GM23338 (cell line): ENCODE measurements at regions not wholly inside any gene's neighbourhood (a gene's known extent, or its start where the extent isn't known, plus 50 kb on each side); places are given as distances from the start of the nearest gene placed in this dataset.

ENCODE experiments used
- ATAC-seq: fragments of 200-7000 bp; cut with Tn5 transposase; 3 replicates; pipeline ENCODE4 v1.9.1; 2020
- DNase-seq: peaks from one replicate; pipeline ENCODE4 v3.0.0-alpha.2; 2015; ENCODE audit warnings: low spot score
- H2AFZ ChIP-seq: fragments of 200-600 bp; sonication (generic); 2 replicates; pipeline ENCODE4 v1.8.0; 2016; ENCODE audit warnings: antibody characterized with exemption, mild to moderate bottlenecking, moderate library complexity
- H3F3A ChIP-seq: fragments of 200-600 bp; sonication (generic); replicated peaks from 2 replicates; pipeline ENCODE4 v1.8.0; 2017; ENCODE audit warnings: antibody characterized with exemption, mixed run types, low read depth
- H3K27ac ChIP-seq: fragments of 200-600 bp; sonication (generic); 2 replicates; pipeline ENCODE4 v1.6.1; 2016; ENCODE audit warnings: low read depth
- H3K27me3 ChIP-seq: fragments of 200-600 bp; sonication (generic); 2 replicates; pipeline ENCODE4 v1.8.0; 2016; ENCODE audit warnings: mild to moderate bottlenecking, mixed run types, moderate library complexity; ENCODE audit not compliant: insufficient read depth
- H3K36me3 ChIP-seq: fragments of 200-600 bp; sonication (generic); 2 replicates; pipeline ENCODE4 v1.8.0; 2016; ENCODE audit warnings: mild to moderate bottlenecking; ENCODE audit not compliant: insufficient read depth
- H3K4me1 ChIP-seq: fragments of 200-600 bp; sonication (generic); 2 replicates; pipeline ENCODE4 v1.8.0; 2016; ENCODE audit warnings: mild to moderate bottlenecking, moderate library complexity; ENCODE audit not compliant: insufficient read depth
- H3K4me2 ChIP-seq: fragments of 200-600 bp; sonication (generic); 2 replicates; pipeline ENCODE4 v1.7.1; 2017; ENCODE audit warnings: mixed run types
- H3K4me3 ChIP-seq: fragments of 200-600 bp; sonication (generic); 2 replicates; pipeline ENCODE4 v1.6.1; 2016; ENCODE audit warnings: mixed run types
- H3K79me2 ChIP-seq: fragments of 200-600 bp; sonication (generic); replicated peaks from 2 replicates; pipeline ENCODE4 v1.8.0; 2017; ENCODE audit warnings: mild to moderate bottlenecking; ENCODE audit not compliant: insufficient read depth
- H3K9me2 ChIP-seq: fragments of 200-600 bp; sonication (generic); 2 replicates; pipeline ENCODE4 v1.8.0; 2017; ENCODE audit not compliant: insufficient read depth
- H4K20me1 ChIP-seq: fragments of 200-600 bp; sonication (generic); replicated peaks from 2 replicates; pipeline ENCODE4 v1.8.0; 2017; ENCODE audit warnings: mild to moderate bottlenecking; ENCODE audit not compliant: insufficient read depth
- H3K27ac Mint-ChIP-seq: 2 replicates; pipeline ENCODE4 v1.8.0; 2020; ENCODE audit warnings: inconsistent platforms, mild to moderate bottlenecking, moderate library complexity, mixed read lengths
- H3K27me3 Mint-ChIP-seq: 3 replicates; pipeline ENCODE4 v1.8.0; 2022; ENCODE audit warnings: low read depth, mild to moderate bottlenecking, moderate library complexity, mixed read lengths, inconsistent platforms; ENCODE audit not compliant: insufficient read depth, poor library complexity
- H3K36me3 Mint-ChIP-seq: 3 replicates; pipeline ENCODE4 v1.8.0; 2021; ENCODE audit warnings: low read depth, mild to moderate bottlenecking, inconsistent platforms, moderate library complexity, mixed read lengths
- H3K4me1 Mint-ChIP-seq: 3 replicates; pipeline ENCODE4 v1.8.0; 2020; ENCODE audit warnings: mild to moderate bottlenecking, inconsistent platforms, mixed read lengths
- H3K4me3 Mint-ChIP-seq: 3 replicates; pipeline ENCODE4 v1.8.0; 2021; ENCODE audit warnings: moderate library complexity, mild to moderate bottlenecking, inconsistent platforms, mixed read lengths
- H3K9me3 Mint-ChIP-seq: 3 replicates; pipeline ENCODE4 v1.8.0; 2020; ENCODE audit warnings: moderate library complexity, mild to moderate bottlenecking, inconsistent platforms, mixed read lengths
- CREB1 ChIP-seq: fragments of 250-450 bp; sonication (Bioruptor Pico); IDR thresholded peaks from 2 replicates; pipeline ENCODE4 v1.5.0; 2020; ENCODE audit warnings: low read depth, mild to moderate bottlenecking, moderate library complexity
- CTCF ChIP-seq, 2 experiments: fragments of 200-600 bp in 1 of 2; sonication (generic) in 1 of 2; conservative IDR thresholded peaks; 2 replicates each; pipeline versions ENCODE4 v1.5.1 to v1.6.1; 2016 to 2017; ENCODE audit warnings: antibody characterized with exemption in 2 of 2, low read depth in 2 of 2, mild to moderate bottlenecking in 2 of 2, moderate library complexity in 1 of 2
- ETS1 ChIP-seq: IDR thresholded peaks from 2 replicates; pipeline ENCODE4 v1.6.1; 2016; ENCODE audit warnings: antibody characterized with exemption
- EZH2 ChIP-seq: fragments of 200-600 bp; sonication (generic); IDR thresholded peaks from one replicate; pipeline ENCODE4 v1.8.0; 2017; ENCODE audit warnings: antibody characterized with exemption, mild to moderate bottlenecking, low read depth; ENCODE audit not compliant: unreplicated experiment
- JUNB ChIP-seq: IDR thresholded peaks from one replicate; pipeline ENCODE4 v1.6.1; 2016; ENCODE audit warnings: antibody characterized with exemption; ENCODE audit not compliant: unreplicated experiment
- NANOG ChIP-seq: IDR thresholded peaks from 2 replicates; pipeline ENCODE4 v1.6.1; 2016; ENCODE audit warnings: antibody characterized with exemption, borderline replicate concordance
- STAT1 ChIP-seq: IDR thresholded peaks from one replicate; pipeline ENCODE4 v1.6.1; 2016; ENCODE audit warnings: antibody characterized with exemption; ENCODE audit not compliant: unreplicated experiment
- ZNF114 ChIP-seq: fragments of 250-450 bp; sonication (Bioruptor Pico); IDR thresholded peaks from 2 replicates; pipeline ENCODE4 v1.5.0; 2020; ENCODE audit warnings: mild to moderate bottlenecking, moderate library complexity
- ZNF331 ChIP-seq: fragments of 250-450 bp; sonication (Bioruptor Pico); IDR thresholded peaks from 2 replicates; pipeline ENCODE4 v1.5.0; 2020; ENCODE audit warnings: low read depth, mild to moderate bottlenecking, moderate library complexity
- ZNF462 ChIP-seq: fragments of 250-450 bp; sonication (Bioruptor Pico); IDR thresholded peaks from 2 replicates; pipeline ENCODE4 v1.5.0; 2020; ENCODE audit warnings: mild to moderate bottlenecking, moderate library complexity

- TF ChIP-seq ETS1: no peak
- TF ChIP-seq ZNF331 (CRISPR knock-in tag): no peak
- TF ChIP-seq CTCF (conservative IDR thresholded peaks at IDR 0.05; ENCODE audit: low read depth in 2 of 2): no peak
- no peak for TF ChIP-seq JUNB
- no peak for TF ChIP-seq NANOG
- no peak for TF ChIP-seq STAT1
- TF ChIP-seq CREB1: no peak
- no peak for TF ChIP-seq ZNF462 (CRISPR knock-in tag)
- no peak for TF ChIP-seq ZNF114 (CRISPR knock-in tag)
- no peak for TF ChIP-seq EZH2
- Mint-ChIP-seq H3K27me3 (peaks cover 2% of the 10 kb centered on the region), H3K4me1 (peaks cover 37% of the 10 kb centered on the region), H3K9me3 (peaks cover 8% of the 10 kb centered on the region; the same call in 1 of the 3 replicates), H3K27ac (no peak overlapping the region), H3K4me3 (no peak overlapping the region), H3K36me3 (no peaks in the 10 kb centered on the region)
- no peak for DNase-seq
- Histone ChIP-seq H3K27ac (no peak overlapping the region), H3K79me2 (no peaks in the 10 kb centered on the region), H3K4me3 (no peak overlapping the region), H3K4me1 (peaks cover 5% of the 10 kb centered on the region; the same call in 1 of the 2 replicates), H2AFZ (peak overlapping the region; percentile 56; the same call in 1 of the 2 replicates), H3K36me3 (no peaks in the 10 kb centered on the region), H3K9me2 (no peaks in the 10 kb centered on the region), H3K27me3 (no peaks in the 10 kb centered on the region), H3F3A (no peaks in the 10 kb centered on the region), H3K4me2 (no peak overlapping the region), H4K20me1 (no peaks in the 10 kb centered on the region; the same call in 1 of the 2 replicates)
- no peak for ATAC-seq
Observed at GRCh38 chr12:124687174-124687902, 119.9 kb upstream of the NCOR2 start.
